Tibial nerve (tissue), 4 donors: ENCODE measurements at regions not wholly inside any gene's neighbourhood (a gene's known extent, or its start where the extent isn't known, plus 50 kb on each side); places are given as distances from the start of the nearest gene placed in this dataset.

Source experiments
- DNase-seq, 2 donors: peaks; one replicate each; pipeline ENCODE4 v3.0.0-alpha.2; 2019; ENCODE audit warnings: low spot score in 2 of 2
- H3K27ac ChIP-seq, 4 donors: fragments of 200-600 bp; sonication (generic) in 3 of 4; one replicate each; pipeline ENCODE4 v1.5.1; 2017 to 2019; ENCODE audit warnings: mild to moderate bottlenecking in 1 of 4
- H3K27me3 ChIP-seq, 2 donors: fragments of 200-600 bp; sonication (generic) in 1 of 2; one replicate each; pipeline versions ENCODE4 v1.5.1 to v1.6.0; 2017 to 2019
- H3K36me3 ChIP-seq, 3 donors: fragments of 200-600 bp; sonication (generic); one replicate each; pipeline ENCODE4 v1.5.1; 2018 to 2019
- H3K4me1 ChIP-seq, 4 donors: fragments of 200-600 bp; sonication (generic) in 3 of 4; one replicate each; pipeline ENCODE4 v1.5.1; 2017 to 2019
- H3K4me3 ChIP-seq, 4 donors: fragments of 200-600 bp; sonication (generic) in 3 of 4; one replicate each; pipeline ENCODE4 v1.5.1; 2017 to 2019; ENCODE audit warnings: mild to moderate bottlenecking in 1 of 4, moderate library complexity in 1 of 4
- H3K9me3 ChIP-seq, 4 donors: fragments of 200-600 bp; sonication (generic) in 3 of 4; one replicate each; pipeline ENCODE4 v1.5.1; 2017 to 2019
- CTCF ChIP-seq, 5 experiments: fragments of 200-600 bp in 3 of 5; fragments of 450-650 bp in 2 of 5; sonication (generic) in 3 of 5; IDR thresholded peaks; one replicate each; pipeline ENCODE4 v1.5.1; 2016 to 2019; ENCODE audit warnings: antibody characterized with exemption in 5 of 5, mild to moderate bottlenecking in 3 of 5, moderate library complexity in 2 of 5
- EP300 ChIP-seq, 2 donors: sonication (generic); formaldehyde crosslinking; IDR thresholded peaks; one replicate each; pipeline ENCODE4 v1.6.1; 2017; ENCODE audit warnings: antibody characterized with exemption in 2 of 2, mild to moderate bottlenecking in 1 of 2
- POLR2A ChIP-seq, 2 donors: fragments of 450-650 bp; IDR thresholded peaks; one replicate each; pipeline ENCODE4 v1.6.1; 2017; ENCODE audit warnings: antibody characterized with exemption in 2 of 2, mild to moderate bottlenecking in 2 of 2, moderate library complexity in 2 of 2
- WGBS, 2 donors: methylation state at CpG; one replicate each; pipeline ENCODE4 v1.1.5; 2018; 5-methylcytosine and 5-hydroxymethylcytosine counted together

GRCh38 chr5:97907646-97908400 lies 724.8 kb upstream of the RIOK2 start:
- Histone ChIP-seq H3K9me3 (peaks cover 0 to 33% (median 10%) of the 10 kb centered on the region in 4 donors), H3K27ac (no peak overlapping the region), H3K4me1 (no peaks in the 10 kb centered on the region), H3K4me3 (no peak overlapping the region), H3K27me3 (no peaks in the 10 kb centered on the region), H3K36me3 (no peaks in the 10 kb centered on the region)
- 92 to 93% methylated on average over 3 of the region's 3 CpGs for WGBS, 2 donors
- TF ChIP-seq EP300 (IDR thresholded peaks at IDR 0.05) (no peak), CTCF (IDR thresholded peaks at IDR 0.05) (no peak), POLR2A (IDR thresholded peaks at IDR 0.05) (no peak)
- no peak for DNase-seq

- no peaks in the 10 kb centered on the region for H3K36me3 ChIP-seq
- WGBS, 2 donors = 78 to 100% methylated on average over 1 of the region's 1 CpG
- H3K27ac ChIP-seq = no peak overlapping the region
- H3K9me3 ChIP-seq = peaks cover 0 to 17% (median 4%) of the 10 kb centered on the region in 4 donors
- no peak for DNase-seq
- H3K4me1 ChIP-seq = no peaks in the 10 kb centered on the region
- H3K4me3 ChIP-seq = no peak overlapping the region
- TF ChIP-seq CTCF (IDR thresholded peaks at IDR 0.05) (no peak), EP300 (IDR thresholded peaks at IDR 0.05) (no peak), POLR2A (IDR thresholded peaks at IDR 0.05) (no peak)
- no peaks in the 10 kb centered on the region for H3K27me3 ChIP-seq
These were observed 726.5 kb upstream of the RIOK2 start for GRCh38 chr5:97909541-97909940.

GRCh38 chr5:97914483-97914882 lies 731.4 kb upstream of the RIOK2 start:
- TF ChIP-seq EP300 (IDR thresholded peaks at IDR 0.05) = no peak
- TF ChIP-seq POLR2A (IDR thresholded peaks at IDR 0.05) = no peak
- TF ChIP-seq CTCF (IDR thresholded peaks at IDR 0.05) = no peak
- DNase-seq = no peak
- 79 to 87% methylated on average over 1 of the region's 1 CpG for WGBS, 2 donors
- H3K4me1 ChIP-seq = no peaks in the 10 kb centered on the region
- no peaks in the 10 kb centered on the region for H3K9me3 ChIP-seq
- no peaks in the 10 kb centered on the region for H3K27me3 ChIP-seq
- no peaks in the 10 kb centered on the region for H3K36me3 ChIP-seq
- H3K4me3 ChIP-seq = no peak overlapping the region
- H3K27ac ChIP-seq = no peak overlapping the region

GRCh38 chr5:97915106-97915505 lies 732.1 kb upstream of the RIOK2 start:
- no peaks in the 10 kb centered on the region for H3K27me3 ChIP-seq
- 83 to 94% methylated on average over 1 of the region's 1 CpG for WGBS, 2 donors
- H3K36me3 ChIP-seq = no peaks in the 10 kb centered on the region
- H3K4me3 ChIP-seq = no peak overlapping the region
- TF ChIP-seq CTCF (IDR thresholded peaks at IDR 0.05) = no peak
- no peak for TF ChIP-seq EP300 (IDR thresholded peaks at IDR 0.05)
- TF ChIP-seq POLR2A (IDR thresholded peaks at IDR 0.05) = no peak
- H3K9me3 ChIP-seq = no peaks in the 10 kb centered on the region
- no peak for DNase-seq
- H3K27ac ChIP-seq = no peak overlapping the region
- H3K4me1 ChIP-seq = no peaks in the 10 kb centered on the region

- DNase-seq = no peak
- H3K27ac ChIP-seq = no peak overlapping the region
- no peaks in the 10 kb centered on the region for H3K36me3 ChIP-seq
- no peak overlapping the region for H3K4me3 ChIP-seq
- 75 to 77% methylated on average over 1 of the region's 1 CpG for WGBS, 2 donors
- H3K9me3 ChIP-seq = no peaks in the 10 kb centered on the region
- H3K4me1 ChIP-seq = no peaks in the 10 kb centered on the region
- TF ChIP-seq POLR2A (IDR thresholded peaks at IDR 0.05) (no peak), EP300 (IDR thresholded peaks at IDR 0.05) (no peak), CTCF (IDR thresholded peaks at IDR 0.05) (no peak)
- no peaks in the 10 kb centered on the region for H3K27me3 ChIP-seq
These were observed 735.0 kb upstream of the RIOK2 start for GRCh38 chr5:97918057-97918456.
